Cardiac muscle cell (in vitro differentiated cells and primary cell): ENCODE measurements at regions not wholly inside any gene's neighbourhood (a gene's known extent, or its start where the extent isn't known, plus 50 kb on each side); places are given as distances from the start of the nearest gene placed in this dataset.
A peak's percentile ranks its signal among the peaks of the same experiment; 100 is the strongest.

ENCODE experiments used
- DNase-seq, 2 donors: peaks; one replicate each; pipeline versions ENCODE4 v3.0.0 to v3.0.0-alpha.2; 2010 to 2017; ENCODE audit warnings: low read depth in 1 of 2, low spot score in 1 of 2
- H3K27ac ChIP-seq: fragments of 200-600 bp; sonication (generic); 2 replicates; pipeline ENCODE4 v1.5.1; 2016
- H3K27me3 ChIP-seq: fragments of 200-600 bp; sonication (generic); 2 replicates; pipeline ENCODE4 v1.6.0; 2016; ENCODE audit warnings: control low read depth
- H3K36me3 ChIP-seq: fragments of 200-600 bp; sonication (generic); 2 replicates; pipeline ENCODE4 v1.5.1; 2016; ENCODE audit warnings: control low read depth
- H3K4me1 ChIP-seq: fragments of 200-600 bp; sonication (generic); 2 replicates; pipeline ENCODE4 v1.8.1; 2017; ENCODE audit warnings: low read depth, mild to moderate bottlenecking, mixed run types
- H3K4me3 ChIP-seq: fragments of 200-600 bp; sonication (generic); 2 replicates; pipeline ENCODE4 v1.5.1; 2016; ENCODE audit warnings: mild to moderate bottlenecking
- H3K9me3 ChIP-seq: fragments of 200-600 bp; sonication (generic); 2 replicates; pipeline ENCODE4 v1.5.1; 2017; ENCODE audit warnings: low read depth, mild to moderate bottlenecking, control low read depth
- CTCF ChIP-seq: IDR thresholded peaks from 2 replicates; pipeline ENCODE4 v1.5.1; 2012; ENCODE audit warnings: low read depth, mild to moderate bottlenecking, low read length

- Histone ChIP-seq H3K27ac (peak overlapping the region; percentile 93), H3K4me3 (no peak overlapping the region)
- DNase-seq, result peak; percentile 27 to 70
Observed at GRCh38 chr5:111584651-111585050, 72.3 kb upstream of the STARD4 start.

GRCh38 chr5:111583758-111584203, 71.4 kb upstream of the STARD4 start:
- no peaks in the 10 kb centered on the region for H3K9me3 ChIP-seq
- H3K36me3 ChIP-seq, result no peaks in the 10 kb centered on the region
- H3K4me3 ChIP-seq, result no peak overlapping the region
- H3K27me3 ChIP-seq, result no peaks in the 10 kb centered on the region
- no peak for TF ChIP-seq CTCF
- DNase-seq, result peak in 1 of 2 donors; percentile 33
- H3K4me1 ChIP-seq, result peaks cover 43% of the 10 kb centered on the region
- H3K27ac ChIP-seq, result peak overlapping the region; percentile 93

More at GRCh38 chr5:111584651-111585050, 72.3 kb upstream of the STARD4 start:
- TF ChIP-seq CTCF, result no peak
- H3K9me3 ChIP-seq, result no peaks in the 10 kb centered on the region
- peaks cover 52% of the 10 kb centered on the region for H3K4me1 ChIP-seq
- H3K27me3 ChIP-seq, result no peaks in the 10 kb centered on the region
- no peaks in the 10 kb centered on the region for H3K36me3 ChIP-seq

- Histone ChIP-seq H3K4me3 (no peak overlapping the region), H3K36me3 (no peaks in the 10 kb centered on the region), H3K9me3 (no peaks in the 10 kb centered on the region), H3K27ac (peak overlapping the region; percentile 93), H3K4me1 (peaks cover 39% of the 10 kb centered on the region), H3K27me3 (no peaks in the 10 kb centered on the region)
- TF ChIP-seq CTCF, result no peak
- peak; percentile 87 to 92 for DNase-seq
Observed at GRCh38 chr5:111582993-111583601, 70.8 kb upstream of the STARD4 start.

GRCh38 chr5:111582451-111582850, 70.1 kb upstream of the STARD4 start:
- H3K9me3 ChIP-seq, result no peaks in the 10 kb centered on the region
- peaks cover 39% of the 10 kb centered on the region for H3K4me1 ChIP-seq
- no peak overlapping the region for H3K4me3 ChIP-seq
- no peaks in the 10 kb centered on the region for H3K27me3 ChIP-seq
- peak overlapping the region; percentile 93 for H3K27ac ChIP-seq
- TF ChIP-seq CTCF, result no peak
- DNase-seq, result no peak
- H3K36me3 ChIP-seq, result no peaks in the 10 kb centered on the region

- H3K4me3 ChIP-seq, result no peak overlapping the region
- H3K9me3 ChIP-seq, result no peaks in the 10 kb centered on the region
- H3K27me3 ChIP-seq, result no peaks in the 10 kb centered on the region
- TF ChIP-seq CTCF, result no peak
- DNase-seq, result peak in 1 of 2 donors; percentile 51
- H3K36me3 ChIP-seq, result no peaks in the 10 kb centered on the region
- no peak overlapping the region for H3K27ac ChIP-seq
- peaks cover 39% of the 10 kb centered on the region for H3K4me1 ChIP-seq
Observed at GRCh38 chr5:111580956-111581355, 68.6 kb upstream of the STARD4 start.

- Histone ChIP-seq H3K9me3 (no peaks in the 10 kb centered on the region), H3K36me3 (no peaks in the 10 kb centered on the region), H3K4me1 (no peaks in the 10 kb centered on the region), H3K27ac (no peak overlapping the region), H3K4me3 (no peak overlapping the region), H3K27me3 (no peaks in the 10 kb centered on the region)
- no peak for TF ChIP-seq CTCF
- no peak for DNase-seq
Observed at GRCh38 chr5:111574311-111574710, 62.0 kb upstream of the STARD4 start.
